ENCODE measurements at regions not wholly inside any gene's neighbourhood (a gene's known extent, or its start where the extent isn't known, plus 50 kb on each side); places are given as distances from the start of the nearest gene placed in this dataset.
A peak's percentile ranks its signal among the peaks of the same experiment; 100 is the strongest.

DNA sequence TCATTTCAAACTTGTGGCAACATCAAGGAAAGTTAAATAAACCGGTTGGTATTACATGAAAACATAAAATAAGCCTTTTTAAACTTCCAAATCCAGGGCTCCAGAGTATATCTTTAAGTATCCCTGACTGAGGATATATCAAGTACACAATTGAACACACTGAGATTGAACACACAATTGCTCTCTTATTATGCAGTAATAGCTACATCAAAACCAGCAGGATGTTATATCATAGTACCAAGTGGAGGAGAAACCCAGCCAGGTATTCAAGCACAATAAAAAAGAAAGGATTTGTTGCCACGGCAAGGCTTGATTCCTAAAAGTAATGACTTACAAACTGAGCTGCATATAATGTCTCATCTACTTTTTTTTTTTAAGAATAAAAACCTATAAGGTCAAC, 605.8 kb downstream of the SPOCK3 start:
- DNase-seq (ENCODE audit: low spot score), result no peak

GRCh38 chr4:166635367-166635766, 598.9 kb downstream of the SPOCK3 start:
- no peak for DNase-seq (ENCODE audit: low spot score)

DNA sequence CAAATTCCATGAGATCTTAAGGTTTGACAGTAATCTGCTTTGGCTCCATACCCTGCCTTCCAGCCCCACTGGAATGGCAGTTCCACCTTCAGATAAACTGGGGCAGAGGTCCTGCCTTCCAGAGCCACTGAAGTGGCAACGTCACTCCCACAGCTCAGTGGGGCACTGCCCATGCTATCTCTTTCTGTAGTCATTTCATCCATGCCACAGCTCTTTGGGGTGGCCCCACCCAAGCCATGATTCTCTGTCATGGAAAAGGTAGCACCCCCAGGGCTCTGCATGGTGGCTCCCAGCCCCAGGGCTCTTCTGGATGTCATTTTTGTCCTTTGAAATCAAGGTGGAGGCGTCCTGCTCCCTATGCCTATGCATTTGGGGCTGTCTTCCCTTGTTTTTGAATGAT, 596.5 kb downstream of the SPOCK3 start:
- DNase-seq (ENCODE audit: low spot score), result no peak

DNA sequence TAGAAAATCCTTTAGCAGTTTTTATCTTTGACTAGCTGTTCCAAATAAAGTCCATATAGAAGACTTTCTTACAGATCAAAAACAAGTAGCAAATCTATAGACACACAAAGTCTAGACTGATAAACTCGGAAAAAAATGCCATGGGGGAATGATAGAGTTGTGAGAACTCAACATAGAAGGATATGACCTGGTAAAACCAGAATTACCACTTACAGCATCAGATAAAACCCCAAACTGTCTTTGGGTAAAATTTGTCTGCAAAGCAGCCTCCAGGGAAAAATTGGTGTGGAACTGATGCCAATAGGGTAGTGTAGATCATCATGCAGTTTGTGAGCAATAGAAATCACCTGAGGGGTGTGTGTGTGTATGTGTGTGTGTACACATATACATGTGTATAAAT, 579.1 kb downstream of the SPOCK3 start:
- DNase-seq (ENCODE audit: low spot score), result no peak

DNA sequence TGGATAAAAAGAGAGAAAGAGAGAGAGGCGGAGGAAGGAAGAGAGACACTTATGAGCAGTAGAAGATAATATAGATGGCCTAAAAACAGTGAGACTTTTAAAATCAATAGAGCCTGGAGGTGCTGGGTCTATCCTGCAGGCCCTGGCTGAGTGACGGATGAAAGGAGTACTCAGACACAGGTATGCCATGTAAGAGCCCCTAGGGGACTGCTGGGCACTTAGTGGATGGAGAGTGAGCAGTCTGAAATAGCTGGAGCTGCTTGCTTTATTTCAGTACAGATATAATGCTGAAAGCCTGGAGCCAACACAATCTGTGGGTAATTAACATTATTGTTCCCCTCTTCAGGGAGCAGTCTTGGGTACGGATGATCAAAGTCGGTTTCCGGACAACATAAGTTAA, 578.6 kb downstream of the SPOCK3 start:
- no peak for DNase-seq (ENCODE audit: low spot score)

- DNase-seq (ENCODE audit: low spot score), result peak; percentile 27
These were observed 577.0 kb downstream of the SPOCK3 start for GRCh38 chr4:166657261-166657660.

GRCh38 chr4:166658585-166658984, 575.7 kb downstream of the SPOCK3 start:
- DNase-seq (ENCODE audit: low spot score), result no peak

DNA sequence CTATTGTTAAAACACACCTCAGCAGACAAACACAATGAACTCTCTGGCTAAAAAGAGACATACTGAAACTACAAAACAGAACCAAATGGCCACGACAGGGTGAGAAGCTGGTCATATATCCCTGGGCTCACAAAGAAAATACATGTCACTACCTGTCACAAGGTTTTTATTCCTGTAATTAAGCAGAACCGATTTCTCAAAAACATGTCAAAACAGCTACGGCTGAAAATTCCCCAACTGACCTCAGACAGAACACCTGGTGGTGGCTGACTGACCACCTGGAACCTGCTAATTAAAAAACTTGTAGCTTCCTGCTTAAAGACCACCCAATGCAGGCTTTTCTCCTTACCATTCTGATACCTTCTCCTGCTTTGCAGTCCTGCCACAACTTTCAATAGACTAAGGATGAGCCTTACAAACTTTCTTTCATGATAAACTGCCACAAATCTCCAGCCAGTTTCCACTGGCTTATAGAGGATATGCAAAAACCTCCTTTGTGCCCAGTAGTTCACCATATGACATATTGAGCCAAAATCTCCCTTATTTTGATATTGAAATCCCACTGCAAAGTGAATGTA, 571.9 kb downstream of the SPOCK3 start:
- no peak for DNase-seq (ENCODE audit: low spot score)

GRCh38 chr4:166670341-166670740, 564.0 kb downstream of the SPOCK3 start:
- no peak for DNase-seq (ENCODE audit: low spot score)

GRCh38 chr4:166673911-166674310, 560.4 kb downstream of the SPOCK3 start:
- no peak for DNase-seq (ENCODE audit: low spot score)

DNA sequence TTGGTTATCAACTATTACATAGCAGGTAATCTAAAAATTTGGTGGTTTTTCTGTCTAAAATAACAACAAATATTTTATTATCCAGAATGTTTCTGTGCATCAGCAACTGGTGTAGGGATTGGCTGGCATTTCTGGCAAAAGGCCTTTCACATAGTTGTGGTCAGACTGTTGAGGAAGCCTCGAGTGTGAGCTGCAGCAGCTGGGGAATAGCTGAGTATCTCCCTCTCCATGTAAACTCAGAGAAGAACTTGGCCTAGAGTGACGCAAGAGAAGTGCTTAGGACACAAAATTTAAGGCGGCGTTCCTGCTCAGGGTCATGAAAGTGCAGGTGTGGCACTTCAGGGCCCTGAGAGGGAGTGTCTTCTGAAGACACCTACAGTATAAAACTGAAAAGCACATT, 558.9 kb downstream of the SPOCK3 start:
- DNase-seq (ENCODE audit: low spot score), result peak; percentile 92

DNA sequence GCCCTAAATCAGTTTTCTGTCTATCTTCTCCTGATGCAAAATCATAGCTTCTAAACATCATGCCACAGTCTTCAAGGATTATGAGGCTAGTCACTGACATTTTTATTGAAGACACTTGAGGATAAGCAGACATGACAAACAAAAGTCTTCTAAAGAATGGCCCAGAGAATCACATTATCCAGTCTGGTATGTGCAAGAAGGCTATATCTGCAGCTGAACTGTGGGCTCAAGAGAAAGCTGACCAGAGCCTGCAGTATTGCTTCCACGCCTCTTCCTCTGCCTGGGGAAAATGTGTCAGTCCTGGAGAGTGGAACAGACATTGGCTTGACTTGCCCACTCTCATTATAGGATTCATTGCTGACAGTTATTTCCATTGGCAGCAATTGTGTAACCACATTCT, 553.5 kb downstream of the SPOCK3 start:
- no peak for DNase-seq (ENCODE audit: low spot score)

- no peak for DNase-seq (ENCODE audit: low spot score)
These were observed 552.1 kb downstream of the SPOCK3 start for GRCh38 chr4:166682200-166682599.

Measured in H4 (cell line).